ENCODE measurements at regions not wholly inside any gene's neighbourhood (a gene's known extent, or its start where the extent isn't known, plus 50 kb on each side); places are given as distances from the start of the nearest gene placed in this dataset.

DNA sequence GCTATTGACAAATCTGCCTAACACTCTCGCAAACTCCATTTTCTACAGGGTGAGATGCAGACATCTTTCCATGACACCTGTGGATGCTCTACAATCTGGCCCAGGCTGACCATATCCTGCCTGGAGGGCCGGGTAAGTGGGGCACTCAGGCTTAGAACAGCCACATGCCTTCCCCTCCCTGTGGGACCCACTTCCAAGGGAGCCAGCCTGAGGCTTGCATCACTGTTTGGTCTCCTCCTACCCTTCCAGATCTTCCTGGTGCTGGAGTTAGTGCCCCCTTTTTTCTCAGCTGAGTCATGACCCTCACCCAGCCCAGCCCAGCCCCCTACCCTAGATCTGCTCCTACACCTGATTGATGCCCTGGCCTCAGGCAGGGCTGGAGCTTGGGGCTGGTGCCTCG, 62.0 kb upstream of the KCNK12 start:
- TF ChIP-seq POLR2A (IDR thresholded peaks at IDR 0.05; ENCODE audit: low read depth, low read length) (no peak), POLR2AphosphoS5 (IDR thresholded peaks at IDR 0.05; ENCODE audit: low read depth, low read length) (no peak), SPI1 (IDR thresholded peaks at IDR 0.05; ENCODE audit: low read depth, low read length) (no peak), TAF1 (IDR thresholded peaks at IDR 0.05; ENCODE audit: low read depth, low read length) (no peak), PAX5 (IDR thresholded peaks at IDR 0.05; ENCODE audit: insufficient read depth, low read length, severe bottlenecking) (no peak), POU2F2 (IDR thresholded peaks at IDR 0.05; ENCODE audit: low read depth, low read length) (no peak)

All from GM12891 (cell line).